Thyroid gland (tissue), 4 donors: ENCODE measurements at regions not wholly inside any gene's neighbourhood (a gene's known extent, or its start where the extent isn't known, plus 50 kb on each side); places are given as distances from the start of the nearest gene placed in this dataset.

ENCODE experiments used
- CTCF ChIP-seq, 6 experiments: fragments of 200-600 bp in 3 of 6; fragments of 450-650 bp in 3 of 6; sonication (generic) in 3 of 6; IDR thresholded peaks; one replicate each; pipeline ENCODE4 v1.5.1; 2016 to 2019; ENCODE audit warnings: antibody characterized with exemption in 6 of 6, mild to moderate bottlenecking in 2 of 6, inconsistent platforms in 1 of 6, moderate library complexity in 1 of 6
- POLR2A ChIP-seq, 2 donors: fragments of 450-650 bp; IDR thresholded peaks; one replicate each; pipeline ENCODE4 v1.6.1; 2017; ENCODE audit warnings: antibody characterized with exemption in 2 of 2, mild to moderate bottlenecking in 2 of 2, moderate library complexity in 1 of 2

- no peak for TF ChIP-seq CTCF (IDR thresholded peaks at IDR 0.05)
- TF ChIP-seq POLR2A (IDR thresholded peaks at IDR 0.05): no peak
These were observed 50.2 kb upstream of the ASTN2 start for GRCh38 chr9:117464941-117465616.
